HG03520 (cell line): ENCODE measurements at regions not wholly inside any gene's neighbourhood (a gene's known extent, or its start where the extent isn't known, plus 50 kb on each side); places are given as distances from the start of the nearest gene placed in this dataset.

Experiments
- ATAC-seq: cut with Tn5 transposase; IDR thresholded peaks from one replicate; pipeline ENCODE4 v1.9.1; 2021; ENCODE audit warnings: mild to moderate bottlenecking, moderate library complexity; ENCODE audit not compliant: unreplicated experiment

DNA sequence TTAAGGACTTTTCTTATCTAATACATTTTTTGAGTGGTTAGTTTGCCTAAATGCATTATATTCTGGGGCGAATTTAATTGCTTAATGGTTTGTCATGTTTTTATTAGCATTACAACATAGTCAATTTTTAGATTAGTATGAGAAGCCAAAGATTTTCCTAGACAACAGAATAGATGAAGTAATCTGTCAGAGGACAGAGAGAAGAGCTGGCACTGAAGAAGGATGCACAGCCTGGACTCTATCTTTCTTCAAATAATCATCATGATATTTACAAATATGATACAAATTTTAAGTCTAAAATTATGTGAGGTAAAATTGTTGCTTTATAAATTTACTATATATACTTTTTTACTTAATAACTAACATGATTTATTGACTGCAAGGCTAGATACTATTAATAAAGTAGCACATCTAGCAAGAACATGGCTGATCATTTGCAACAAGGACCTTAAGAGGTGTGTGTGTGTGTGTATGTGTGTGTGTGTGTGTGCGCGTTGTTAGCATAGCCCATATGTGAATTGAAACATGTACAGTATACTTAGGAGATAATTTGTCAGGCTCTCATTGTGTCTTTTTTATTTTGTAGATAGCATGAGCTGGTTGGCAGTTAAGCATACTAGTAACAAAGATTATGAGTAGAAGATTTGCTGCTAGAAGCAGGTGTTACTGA, 752.2 kb downstream of the DCDC2C start:
- no peak for ATAC-seq

DNA sequence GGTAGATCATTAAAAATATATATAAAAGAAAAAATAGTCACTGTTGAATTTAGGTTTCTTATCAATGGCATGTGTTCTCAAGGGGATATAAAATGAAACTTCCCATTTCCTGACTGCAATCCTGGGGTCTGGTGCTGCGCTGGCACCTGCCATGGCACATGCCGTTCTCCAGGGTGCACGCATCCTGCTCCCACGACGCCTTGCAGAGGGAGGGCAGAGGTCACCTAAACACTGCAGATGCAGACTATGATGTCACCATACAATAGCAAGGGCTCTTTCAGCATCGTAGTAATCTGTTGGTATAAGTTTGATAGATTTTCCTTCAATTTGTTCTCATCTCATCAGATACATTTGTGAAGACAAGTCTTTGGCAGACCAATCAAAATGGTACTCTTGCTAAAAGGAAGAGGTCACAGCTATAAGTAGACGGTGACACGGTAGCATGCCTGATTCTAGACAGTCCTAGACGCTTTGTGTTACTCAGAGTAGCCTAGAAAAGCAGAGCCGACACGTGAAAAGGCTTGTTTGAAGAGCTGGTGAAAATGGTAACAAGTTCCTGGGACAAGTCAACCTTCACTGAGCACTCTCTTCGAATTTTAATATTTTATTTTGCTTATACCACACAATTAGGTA, 761.4 kb downstream of the DCDC2C start:
- no peak for ATAC-seq

DNA sequence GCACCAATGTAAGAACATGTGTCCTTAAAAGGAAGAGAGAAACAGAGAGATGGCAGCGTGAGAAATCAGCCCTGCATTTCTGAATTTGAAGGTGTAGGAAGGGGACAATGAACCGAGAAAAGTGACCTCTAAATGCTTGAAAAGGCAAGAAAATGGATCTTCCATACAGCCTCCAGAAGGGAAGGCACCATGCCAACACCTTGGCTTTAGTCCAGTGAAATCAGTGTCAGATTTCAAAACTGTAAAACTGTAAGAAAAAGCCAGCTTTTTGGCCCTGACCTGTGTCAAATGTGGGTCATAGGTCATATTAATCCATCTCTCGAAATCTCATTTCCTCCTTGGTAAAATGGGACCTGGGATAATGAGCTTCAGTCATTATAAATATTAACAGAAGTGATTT, 762.3 kb downstream of the DCDC2C start:
- no peak for ATAC-seq

GRCh38 chr2:4475618-4476017, 772.2 kb downstream of the DCDC2C start:
- ATAC-seq: no peak

- ATAC-seq: no peak
Measured at GRCh38 chr2:4483050-4483449, 779.7 kb downstream of the DCDC2C start.

DNA sequence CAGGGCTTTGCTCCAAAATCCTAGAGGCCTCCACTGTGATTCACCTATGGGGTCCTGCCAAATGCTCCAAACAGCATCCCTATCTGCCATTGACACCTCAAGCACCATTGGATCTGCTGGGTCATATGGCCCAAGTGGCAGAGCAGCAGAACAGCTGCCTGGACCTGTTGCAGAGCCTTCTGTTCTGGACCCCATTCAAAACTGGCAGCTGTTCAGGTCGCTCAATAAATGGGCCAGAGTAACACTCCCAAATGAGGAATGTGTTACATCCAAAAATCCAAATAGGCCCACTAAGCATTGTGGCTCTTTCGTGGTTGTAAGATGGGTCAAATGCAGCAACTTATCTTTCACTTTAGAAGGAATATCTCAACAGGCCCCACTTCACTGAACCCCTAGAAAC, 783.6 kb downstream of the DCDC2C start:
- no peak for ATAC-seq

GRCh38 chr2:4499316-4500030, 796.1 kb downstream of the DCDC2C start:
- no peak for ATAC-seq

GRCh38 chr2:4501525-4501924, 798.1 kb downstream of the DCDC2C start:
- no peak for ATAC-seq

DNA sequence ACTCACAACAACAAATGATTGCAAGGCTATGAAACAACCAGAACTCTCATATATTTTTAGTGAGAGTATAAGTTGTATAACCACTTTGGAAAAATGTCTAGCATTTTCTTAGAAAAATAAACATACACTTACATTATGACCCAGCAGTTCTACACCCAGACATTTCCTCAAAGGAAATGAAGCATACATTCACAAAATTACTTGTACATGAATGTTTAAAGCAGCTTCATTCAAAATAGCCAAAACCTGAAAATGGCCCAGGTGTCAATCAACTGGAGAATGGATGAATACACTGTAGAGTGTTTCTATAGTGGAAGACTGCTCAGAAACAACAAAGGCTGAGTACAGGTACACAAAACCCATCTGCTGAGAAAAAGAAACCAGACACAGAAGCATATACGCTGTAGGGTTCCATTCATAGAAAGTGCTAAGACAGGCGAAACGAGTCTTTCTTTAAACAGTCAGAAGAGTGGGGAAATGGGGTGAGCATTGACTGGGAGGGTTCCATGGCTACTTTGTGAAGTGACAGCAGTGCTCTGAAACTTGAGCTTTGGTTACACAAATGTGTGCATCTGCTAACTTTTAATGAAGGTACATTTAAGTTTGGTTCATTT, 799.0 kb downstream of the DCDC2C start:
- ATAC-seq: no peak

DNA sequence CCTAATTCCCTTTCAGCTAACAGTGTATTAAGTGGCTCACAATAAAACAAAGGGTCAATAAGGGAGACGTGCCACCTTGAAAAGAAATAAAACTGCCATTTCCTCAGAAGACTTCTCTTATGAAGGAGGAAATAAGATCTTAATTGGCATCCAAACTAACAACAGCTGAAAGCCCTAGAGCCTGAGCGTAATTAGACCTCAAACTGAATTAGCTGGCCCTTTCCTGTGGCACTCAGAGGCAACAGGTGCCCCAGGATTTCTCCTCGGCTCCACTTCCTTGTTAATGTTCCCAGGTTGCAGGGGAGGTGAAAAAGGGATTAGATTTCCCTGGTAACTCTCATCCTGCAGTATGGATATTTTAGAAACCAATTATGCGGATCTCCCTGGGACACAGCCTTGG, 804.3 kb downstream of the DCDC2C start:
- no peak for ATAC-seq

DNA sequence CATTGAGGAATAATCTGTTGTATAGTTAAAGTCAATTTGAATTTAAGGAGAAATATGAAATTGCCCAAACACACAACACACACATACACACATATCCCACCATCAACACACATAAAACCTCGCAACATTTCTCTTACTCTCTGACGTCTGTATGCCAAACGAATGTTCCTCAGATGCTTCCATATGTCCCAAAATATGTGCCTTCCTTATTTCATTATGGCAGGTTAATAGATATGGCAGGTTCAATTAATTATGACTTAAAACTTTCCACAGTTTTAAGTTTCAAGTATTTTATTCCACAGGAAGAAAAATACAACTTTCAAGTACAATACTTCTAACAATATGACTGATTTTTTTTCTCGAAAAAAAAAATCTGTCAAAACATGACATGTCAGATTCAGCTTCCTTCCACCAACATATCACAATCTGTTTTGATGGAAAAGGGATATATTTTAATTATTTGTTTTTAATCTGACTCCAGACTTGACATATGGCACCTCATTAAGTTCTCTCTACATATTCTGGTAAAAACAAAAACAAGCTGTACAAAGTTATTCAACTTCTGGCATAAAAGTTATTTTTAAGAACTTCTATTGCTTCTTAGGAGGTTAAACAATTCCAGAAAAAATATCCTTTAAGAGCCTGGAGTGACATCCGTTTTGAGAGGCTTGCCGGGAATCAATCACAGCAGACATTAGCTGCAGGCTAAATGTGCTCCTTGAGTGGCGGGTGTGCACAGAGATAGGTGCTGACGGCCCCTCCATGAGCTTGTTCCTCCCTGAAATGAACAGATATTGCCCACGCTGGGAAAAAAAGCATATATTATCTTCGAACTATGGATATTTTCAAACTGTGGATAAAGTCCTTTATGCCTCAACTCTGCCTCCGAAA, 812.7 kb downstream of the DCDC2C start:
- no peak for ATAC-seq

DNA sequence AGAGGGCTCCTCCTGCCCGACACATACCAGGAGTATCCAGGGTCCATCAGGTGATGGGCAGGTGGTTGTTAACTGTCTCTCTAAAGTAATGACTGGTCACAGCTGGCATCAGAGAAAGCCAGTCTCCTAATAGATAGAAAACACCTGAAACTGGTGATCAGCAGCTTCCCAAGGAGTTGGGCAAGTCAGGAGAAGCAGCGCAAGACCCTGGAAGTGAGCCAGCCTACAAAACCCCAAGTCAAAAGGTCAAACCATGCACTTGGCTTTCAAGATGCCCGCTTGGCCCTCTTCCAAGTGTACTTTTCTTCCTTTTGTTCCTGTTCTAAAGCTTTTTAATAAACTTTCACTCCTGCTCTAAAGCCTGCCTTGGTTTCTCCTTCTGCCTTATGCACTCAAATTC, 815.2 kb downstream of the DCDC2C start:
- no peak for ATAC-seq

- ATAC-seq: no peak
Measured at GRCh38 chr2:4522498-4523421, 819.4 kb downstream of the DCDC2C start.

DNA sequence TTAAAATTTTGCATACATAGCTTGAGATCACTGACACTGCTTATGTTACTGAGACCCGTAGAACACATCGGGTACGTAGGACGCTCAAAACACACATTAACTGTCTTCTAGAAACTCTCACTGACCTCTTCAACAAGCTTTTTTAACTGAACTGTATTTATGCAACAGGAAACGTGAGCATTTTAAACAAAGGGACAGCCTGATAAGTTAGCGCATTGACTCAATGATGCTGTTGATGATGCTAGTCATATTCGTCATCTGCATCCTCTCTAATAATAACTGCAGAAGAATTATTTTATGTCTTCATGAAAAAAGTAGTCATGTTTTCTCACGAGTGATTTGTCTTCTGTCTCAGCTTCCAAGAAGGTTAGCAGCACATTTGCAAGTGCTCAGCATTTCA, 824.0 kb downstream of the DCDC2C start:
- ATAC-seq: no peak

GRCh38 chr2:4528246-4528645, 824.9 kb downstream of the DCDC2C start:
- no peak for ATAC-seq

- no peak for ATAC-seq
Measured at GRCh38 chr2:4528773-4529172, 825.4 kb downstream of the DCDC2C start.

DNA sequence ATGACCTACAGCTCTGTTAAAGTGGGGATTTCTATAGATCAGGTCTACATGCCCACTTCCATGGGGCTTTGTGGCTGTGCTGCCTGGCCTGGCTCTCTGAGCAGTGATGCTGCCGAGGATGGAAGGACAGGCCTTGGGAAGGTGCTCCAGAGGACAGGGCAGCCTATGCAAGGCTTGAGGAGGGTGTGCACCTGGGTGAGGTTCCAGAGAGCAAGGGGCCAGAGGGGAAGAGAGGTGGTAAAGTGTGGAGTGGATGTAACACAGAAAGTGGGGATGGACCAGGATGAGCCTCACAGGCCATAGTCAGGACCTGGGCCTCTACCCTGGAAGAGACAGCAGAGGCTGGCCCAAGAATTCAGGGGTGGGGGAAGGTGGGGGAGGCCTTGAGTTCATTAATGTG, 826.4 kb downstream of the DCDC2C start:
- no peak for ATAC-seq

DNA sequence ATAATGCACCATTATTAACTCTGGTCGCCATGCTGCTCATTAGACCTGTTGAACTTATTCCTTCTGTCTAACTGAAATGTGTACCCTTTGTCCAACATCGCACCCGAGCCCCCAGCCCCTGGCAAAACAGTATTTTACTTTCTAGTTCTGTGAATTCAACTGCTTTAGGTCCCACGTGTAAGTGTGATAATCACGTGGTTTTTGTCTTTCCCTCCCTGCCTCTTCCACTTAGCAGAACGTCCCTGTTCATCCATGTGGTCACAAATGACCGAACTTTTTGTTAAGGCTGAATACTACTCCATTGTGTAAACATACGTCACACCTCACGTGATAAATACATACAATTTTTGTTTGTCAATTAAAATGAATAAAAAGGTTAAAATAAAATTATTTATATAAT, 826.9 kb downstream of the DCDC2C start:
- ATAC-seq: no peak

DNA sequence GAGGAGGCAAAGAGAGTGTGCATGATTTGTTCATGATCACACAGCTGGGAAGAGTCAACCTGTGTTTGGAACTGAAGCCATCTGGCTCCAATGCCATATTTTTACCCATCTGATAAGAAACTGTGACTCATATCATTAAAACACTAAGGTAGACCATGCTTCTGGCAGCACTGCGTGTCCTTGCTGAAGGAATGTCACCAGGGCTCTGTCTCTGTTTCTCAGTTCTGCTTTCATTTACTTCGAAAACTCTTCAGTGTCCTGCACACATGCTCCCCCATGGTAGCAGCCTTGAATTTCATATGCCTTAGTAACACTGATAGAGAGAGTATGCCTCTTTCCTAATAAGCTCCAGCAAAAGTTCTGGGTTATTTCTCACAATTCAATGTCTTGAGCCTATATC, 830.4 kb downstream of the DCDC2C start:
- ATAC-seq: no peak

GRCh38 chr2:4539121-4539520, 835.7 kb downstream of the DCDC2C start:
- ATAC-seq: no peak
